ENCODE measurements at regions not wholly inside any gene's neighbourhood (a gene's known extent, or its start where the extent isn't known, plus 50 kb on each side); places are given as distances from the start of the nearest gene placed in this dataset.
"Not testable (repeated sequence)": the region's sequence is repeated elsewhere in the genome, so short reads cannot be mapped to it uniquely, and the experiment has no call there.

DNA sequence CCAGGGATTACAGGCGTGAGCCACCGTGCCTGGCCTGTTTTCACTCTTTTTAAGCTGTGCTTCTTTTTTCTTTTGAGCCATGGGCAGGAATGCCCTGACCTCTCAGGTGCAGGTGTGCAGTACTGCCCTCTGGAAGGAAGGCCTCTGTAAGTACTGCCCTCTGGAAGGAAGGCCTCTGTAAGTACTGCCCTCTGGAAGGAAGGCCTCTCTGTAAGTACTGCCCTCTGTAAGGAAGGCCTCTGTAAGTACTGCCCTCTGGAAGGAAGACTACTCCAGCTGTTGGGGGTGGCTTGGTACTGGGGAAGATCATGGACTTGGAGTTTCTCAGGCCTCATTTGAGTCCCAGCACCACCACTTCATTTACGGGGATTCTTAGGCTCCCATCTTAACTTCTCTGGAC lies 248.5 kb upstream of the ID2 start:
- no peak for DNase-seq

DNA sequence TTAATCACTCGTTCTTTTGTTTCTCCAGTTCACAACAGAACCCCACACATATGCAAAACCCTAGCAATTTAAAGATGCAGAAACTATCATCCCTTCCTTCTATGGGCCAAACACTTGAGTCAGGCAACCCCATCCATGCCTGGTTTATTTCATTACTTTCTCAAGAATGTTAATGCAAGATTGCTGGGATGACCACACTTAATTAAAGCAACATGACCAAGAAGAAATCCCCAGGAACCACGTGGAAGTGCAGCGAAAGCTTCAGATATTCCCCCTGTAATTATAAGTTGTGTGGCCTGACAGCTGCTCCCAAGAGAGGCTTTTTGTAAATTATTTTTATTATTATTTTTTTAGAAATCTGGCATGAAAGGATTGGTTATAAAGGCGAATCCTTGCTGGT lies 246.2 kb upstream of the ID2 start:
- DNase-seq, result no peak

DNA sequence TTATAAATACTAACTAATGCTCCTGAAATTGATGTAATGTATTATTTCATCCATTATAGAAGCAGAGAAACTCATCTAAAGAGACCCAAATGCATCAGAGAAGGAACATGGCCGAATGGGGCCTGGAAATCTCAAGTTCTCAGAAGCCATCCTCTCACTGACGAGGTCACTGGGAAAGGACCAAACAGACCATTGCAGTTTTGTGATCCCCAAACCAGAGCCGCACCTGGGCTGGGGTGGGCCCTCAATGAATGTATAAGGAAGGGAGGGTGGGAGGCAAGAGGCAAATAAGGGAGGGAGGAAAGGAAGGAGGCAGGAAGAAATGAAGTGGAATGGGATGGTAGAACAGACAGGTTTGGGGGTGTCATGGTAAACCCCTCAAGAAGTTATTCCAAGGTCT lies 245.3 kb upstream of the ID2 start:
- DNase-seq, result no peak

DNA sequence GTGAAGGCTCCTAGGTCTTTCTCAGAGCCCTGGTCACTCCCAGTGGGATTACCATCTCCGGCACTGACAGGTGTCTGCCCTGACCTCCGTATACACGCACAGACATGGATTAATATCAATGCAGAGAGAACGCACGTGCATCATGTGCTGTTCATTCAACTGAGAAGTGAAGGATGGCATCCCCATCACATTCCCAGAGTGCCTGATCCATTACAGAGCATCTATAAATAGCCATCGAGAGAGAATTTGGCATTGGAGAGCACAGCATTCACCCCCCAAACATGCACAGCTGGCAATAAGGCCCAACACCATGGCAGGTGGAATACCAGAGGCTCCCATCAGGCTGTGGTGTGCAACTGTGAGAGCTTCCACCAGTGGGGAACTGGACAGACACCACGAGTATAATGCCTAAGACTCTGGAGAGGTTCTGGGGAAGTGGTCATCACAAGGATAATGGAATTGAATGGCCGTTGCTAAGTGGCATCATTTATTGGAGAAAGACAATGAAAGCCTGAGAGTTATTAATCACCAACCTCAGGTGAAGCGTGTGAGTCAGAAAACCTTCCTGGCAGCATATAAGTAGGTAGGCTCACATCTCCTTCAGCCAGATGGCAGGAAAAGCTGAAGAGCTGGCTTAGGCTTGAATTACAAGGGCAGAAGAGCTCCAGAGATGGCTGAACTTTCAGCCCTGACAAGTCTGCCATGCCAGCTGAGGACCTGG lies 244.5 kb upstream of the ID2 start:
- DNase-seq, result no peak

DNA sequence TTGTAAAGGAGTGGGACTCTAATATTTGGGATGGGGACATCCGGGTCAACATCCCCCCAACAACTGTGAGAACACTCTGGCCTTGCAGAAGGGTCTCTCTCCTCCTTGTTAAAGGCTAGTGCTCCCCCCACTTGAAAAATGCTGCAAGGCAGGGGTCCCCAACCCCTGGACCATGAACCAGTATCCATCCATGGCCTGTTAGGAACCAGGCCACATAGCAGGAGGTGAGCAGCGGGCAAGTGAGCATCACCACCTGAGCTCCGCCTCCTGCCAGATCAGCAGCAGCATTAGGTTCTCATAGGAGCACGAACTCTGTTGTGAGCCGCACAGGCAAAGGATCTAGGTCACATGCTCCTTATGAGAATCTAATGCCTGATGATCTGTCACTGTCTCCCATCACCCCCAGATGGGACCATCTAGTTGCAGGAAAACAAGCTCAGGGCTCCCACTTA lies 243.9 kb upstream of the ID2 start:
- no peak for DNase-seq

DNA sequence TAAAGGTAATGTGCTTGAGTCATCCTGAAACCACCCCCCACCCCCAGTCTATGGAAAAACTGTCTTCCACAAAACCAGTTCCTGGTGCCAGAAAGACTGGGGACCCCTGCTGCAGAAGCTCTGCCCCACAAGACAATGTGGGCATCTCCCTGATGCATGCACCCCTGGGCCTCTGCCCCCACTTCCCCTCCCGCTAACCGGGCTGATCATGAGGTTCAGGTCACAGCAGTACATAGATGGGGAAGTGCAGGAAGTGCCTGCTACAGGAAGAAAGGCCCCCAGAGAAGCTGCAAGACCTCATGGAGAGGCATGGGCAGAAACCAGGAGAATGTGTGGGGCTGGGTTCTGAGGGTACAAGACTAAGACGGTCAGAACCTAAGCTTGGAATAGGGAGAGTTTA lies 243.4 kb upstream of the ID2 start:
- no peak for DNase-seq

DNA sequence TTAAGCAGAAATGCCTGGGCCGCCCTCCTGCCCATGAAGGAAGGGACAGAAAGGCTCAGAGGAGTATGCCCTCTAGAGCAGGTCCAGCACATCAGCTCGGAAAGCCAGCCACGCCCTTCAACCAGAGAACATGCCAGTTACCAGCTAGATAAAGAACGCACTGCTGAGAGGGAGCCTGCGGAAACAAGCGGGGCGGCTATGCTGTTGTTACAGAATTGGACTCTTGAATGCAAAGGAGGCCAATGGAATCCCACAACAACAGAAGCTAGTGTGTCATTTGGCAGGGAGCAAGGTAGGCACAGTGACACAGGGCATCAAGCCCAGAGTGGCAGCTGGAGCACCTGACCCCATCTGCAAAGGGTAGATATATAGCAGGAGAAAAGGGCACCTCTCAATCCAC lies 242.9 kb upstream of the ID2 start:
- no peak for DNase-seq

DNA sequence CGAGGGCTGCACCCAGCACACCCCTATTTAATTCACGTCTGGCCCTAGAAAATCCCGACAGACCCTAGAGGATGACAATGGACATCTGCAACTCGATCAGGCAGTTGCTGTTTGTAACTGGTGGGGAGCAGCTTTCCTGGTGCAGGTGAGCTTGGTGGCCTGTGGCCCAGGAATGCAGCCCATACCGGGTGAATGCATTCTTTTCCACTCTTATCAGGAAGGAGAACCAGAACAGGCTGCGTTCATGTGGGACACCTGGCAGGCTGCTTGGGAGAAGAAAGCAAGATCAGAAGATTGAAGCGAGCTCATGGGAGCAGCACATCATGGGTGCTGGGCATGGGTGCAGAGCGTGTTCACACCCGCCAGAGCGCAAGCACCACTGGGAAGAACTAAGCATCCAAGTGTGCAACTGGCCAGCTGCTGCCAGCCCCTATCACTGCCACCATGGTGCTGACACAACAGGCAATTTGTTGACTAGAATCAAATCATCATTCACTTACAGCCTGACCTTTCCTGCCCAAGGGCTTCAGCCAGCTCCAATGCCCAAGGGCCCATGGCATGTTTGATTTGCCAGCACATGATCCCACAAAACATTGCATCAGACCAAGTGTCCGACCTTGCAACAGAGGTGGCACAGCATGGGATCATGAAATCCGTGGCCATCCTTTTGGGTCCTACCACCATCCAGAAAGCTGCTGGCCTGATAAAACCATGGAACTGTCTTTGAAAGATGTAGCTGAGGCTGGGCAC lies 241.7 kb upstream of the ID2 start:
- no peak for DNase-seq

DNA sequence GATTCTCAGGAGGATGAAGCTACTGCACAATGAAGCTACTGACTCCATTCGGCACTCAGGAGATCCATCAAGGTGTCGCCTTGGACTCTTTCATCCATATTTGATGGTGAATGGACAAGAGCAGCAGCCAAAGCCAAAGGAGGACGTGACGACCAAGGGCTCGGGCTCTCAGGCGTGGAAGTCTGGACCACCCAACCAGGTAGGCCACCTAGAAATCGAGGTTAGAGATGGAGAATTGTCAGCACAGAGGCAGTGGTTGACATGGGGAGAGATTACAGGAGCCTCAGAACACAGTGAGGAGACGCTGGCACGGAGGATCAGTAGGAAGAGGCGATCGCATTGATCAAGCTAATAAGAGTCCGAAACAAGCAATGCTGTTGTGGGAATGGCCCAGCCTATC lies 240.5 kb upstream of the ID2 start:
- DNase-seq, result no peak

DNA sequence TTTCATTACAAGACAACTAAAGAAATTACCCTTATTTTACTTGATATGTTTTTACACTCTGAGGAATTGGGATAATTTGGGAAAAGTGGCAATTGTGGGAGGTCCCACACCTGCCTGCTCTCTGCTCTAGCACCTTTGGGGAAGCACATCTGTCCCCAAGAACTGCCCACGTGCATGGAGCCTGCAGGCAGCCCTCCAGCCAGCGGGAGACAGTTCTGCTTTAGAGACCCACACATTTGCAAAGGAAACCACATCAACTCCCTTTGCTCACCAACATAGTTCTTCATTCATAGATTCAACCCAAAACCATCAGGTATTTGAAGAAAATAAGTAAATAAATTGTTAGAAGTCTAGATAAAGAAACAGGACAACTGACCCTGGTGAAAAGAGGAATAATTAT lies 239.9 kb upstream of the ID2 start:
- no peak for DNase-seq

DNA sequence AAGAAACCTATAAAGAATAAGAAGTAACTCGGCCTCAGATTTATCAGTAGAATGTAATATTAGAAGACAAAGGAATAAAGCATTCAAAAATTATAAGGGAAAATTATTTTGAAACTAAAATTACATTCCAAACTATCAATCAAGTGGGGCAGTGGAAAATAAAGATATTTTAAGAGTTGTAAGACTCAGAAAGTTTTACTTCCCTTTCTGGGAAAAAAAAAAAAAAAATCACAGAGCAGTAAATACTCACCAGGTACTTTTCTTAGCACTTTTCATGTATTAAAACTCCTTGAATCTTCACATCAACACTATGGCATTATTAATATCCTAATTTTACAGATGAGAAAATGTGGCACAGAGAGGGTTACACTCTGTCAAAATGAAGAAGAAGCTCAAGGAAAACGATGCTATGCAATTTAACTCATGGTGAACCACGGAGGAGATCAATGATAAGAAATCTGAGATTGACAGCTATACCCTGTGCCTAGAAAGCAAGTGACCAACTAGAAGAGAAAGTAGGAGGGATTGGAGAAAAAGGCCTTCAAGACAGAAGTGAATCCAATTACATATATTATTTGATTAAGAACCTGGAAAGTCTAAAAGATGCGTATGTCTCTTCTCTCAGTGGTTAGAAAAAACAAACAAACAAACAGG lies 238.9 kb upstream of the ID2 start:
- DNase-seq, result no peak

DNA sequence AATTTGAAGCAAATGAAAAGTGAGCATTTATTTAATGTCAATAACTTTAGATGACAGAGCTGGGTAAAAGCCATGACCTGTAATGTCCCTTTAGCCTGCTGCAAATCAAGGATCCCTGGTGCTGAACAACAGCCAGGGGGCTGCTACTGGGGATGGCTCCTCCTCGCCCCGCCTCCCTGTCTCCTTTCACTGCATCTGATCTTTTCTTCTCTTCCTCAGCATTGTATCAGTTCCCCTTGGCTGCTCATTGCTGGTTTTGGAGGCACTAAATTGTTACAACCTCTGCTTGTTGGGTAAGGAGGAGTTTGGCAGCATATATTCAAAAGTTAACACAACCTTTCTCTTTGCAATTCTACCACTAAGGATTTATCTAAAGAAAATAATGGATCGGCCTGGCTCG lies 236.3 kb upstream of the ID2 start:
- DNase-seq, result no peak

DNA sequence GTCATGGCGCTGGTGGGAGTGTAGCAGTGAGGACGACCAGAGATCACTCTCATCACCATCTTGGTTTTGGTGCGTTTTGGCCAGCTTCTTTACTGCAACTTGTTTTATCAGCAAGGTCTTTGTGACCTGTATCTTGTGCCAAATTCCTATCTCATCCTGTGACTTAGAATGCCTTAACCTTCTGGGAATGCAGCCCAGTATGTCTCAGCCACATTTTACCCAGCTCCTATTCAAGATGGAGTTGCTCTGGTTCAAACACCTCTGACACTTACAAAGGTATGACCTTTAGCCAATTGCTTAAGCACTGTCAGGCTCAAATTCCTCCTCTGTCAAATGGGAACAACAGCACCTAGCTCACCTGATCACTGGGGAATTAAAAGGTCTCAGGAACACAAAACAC lies 235.1 kb upstream of the ID2 start:
- not testable (repeated sequence) for DNase-seq

DNA sequence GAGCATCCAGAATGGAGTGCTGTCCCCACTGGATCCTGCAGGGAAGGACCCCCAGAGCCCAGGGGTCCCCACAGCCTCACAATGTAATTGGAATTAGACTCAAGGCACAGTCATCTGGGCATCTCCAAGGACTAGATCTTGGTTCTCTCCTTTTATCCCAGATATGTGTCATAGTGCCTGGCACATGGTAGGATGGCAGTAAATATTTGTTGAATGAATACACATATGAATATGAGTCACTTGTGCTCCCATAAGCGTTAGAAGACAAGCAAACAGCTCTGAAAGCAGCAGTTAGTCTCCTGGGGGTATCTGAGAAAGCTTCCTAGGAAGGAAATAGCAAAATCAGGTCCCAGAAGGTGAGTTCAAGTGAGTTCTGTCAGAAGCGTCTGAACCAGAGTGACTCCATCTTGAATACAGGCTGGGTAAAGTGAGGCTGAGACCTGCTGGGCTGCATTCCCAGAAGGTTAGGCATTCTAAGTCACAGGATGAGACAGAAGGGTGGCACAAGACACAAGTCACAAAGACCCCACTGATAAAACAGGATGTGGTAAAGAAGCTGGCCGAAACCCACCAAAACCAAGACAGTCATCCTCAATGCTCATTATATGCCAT lies 234.1 kb upstream of the ID2 start:
- no peak for DNase-seq

DNA sequence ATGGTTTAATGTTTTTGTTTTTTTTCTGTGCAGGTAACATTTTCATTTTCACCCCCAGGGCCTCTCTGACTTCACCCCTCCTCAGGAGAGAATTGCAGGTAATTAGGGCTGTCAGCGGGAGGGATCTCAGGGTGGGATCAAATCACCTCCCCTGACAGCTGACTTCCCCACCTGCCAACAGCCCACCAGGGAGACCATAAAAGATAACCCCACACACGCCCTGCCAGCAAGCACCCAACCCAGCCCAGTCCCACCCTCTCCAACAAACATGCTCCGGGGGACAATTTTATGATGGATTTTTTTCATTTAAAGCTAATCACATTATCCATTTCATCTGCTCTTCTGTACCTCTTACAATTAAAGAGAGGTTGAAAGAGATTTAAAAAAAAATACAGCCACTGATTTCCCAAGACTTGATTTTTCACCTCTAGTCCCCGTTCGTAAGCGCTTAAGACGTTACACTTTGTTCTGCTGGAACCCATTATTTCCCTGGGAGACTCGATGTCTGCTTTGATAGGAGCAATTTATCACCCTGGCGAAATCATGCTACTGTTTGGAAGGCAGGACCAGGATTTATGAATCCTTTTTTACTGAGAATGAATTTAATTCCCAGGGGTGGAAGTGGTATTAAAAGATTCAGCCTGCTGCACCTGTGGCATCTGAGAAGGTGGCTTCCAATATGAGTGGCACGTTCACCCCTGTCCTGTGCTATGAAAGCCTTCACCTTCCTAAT lies 232.9 kb upstream of the ID2 start:
- DNase-seq, result peak; percentile 7

DNA sequence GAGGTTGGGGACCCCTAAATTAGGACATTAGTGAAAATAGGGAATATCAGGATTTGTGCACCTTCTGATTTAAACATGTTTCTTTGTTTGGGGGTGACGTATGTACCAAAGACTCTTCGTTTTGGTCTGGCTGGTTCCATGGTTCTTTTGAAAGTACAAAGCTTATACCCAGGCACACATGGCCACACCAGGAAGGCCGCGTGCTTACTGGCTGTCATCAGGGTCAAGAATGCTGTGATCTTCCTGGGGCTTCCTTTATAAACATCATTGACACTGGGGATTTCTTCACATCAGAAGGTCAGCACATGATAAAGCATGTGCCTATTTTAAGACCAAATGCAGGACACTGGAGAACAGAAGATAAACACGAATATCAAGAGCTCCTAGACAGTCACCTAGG lies 230.6 kb upstream of the ID2 start:
- DNase-seq, result no peak

DNA sequence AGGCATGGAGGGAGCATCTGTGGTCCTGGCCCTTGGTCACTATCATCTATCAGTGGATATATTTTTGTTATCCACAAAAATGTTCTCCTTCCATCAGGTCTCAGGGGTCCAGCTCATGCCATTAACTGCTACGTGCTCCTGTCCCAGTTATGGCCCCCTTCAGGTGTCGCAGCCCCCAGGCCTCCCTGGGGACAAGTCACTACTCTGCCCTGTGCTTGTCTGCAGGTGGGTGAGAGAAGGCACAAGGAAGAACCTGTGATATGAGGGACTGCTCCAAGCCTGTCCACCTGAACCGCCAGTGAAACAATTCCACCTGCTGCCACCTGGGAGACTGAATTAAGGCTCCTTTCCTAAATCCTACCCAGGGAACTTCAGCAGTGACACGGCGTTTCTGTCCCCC lies 229.6 kb upstream of the ID2 start:
- DNase-seq, result no peak

DNA sequence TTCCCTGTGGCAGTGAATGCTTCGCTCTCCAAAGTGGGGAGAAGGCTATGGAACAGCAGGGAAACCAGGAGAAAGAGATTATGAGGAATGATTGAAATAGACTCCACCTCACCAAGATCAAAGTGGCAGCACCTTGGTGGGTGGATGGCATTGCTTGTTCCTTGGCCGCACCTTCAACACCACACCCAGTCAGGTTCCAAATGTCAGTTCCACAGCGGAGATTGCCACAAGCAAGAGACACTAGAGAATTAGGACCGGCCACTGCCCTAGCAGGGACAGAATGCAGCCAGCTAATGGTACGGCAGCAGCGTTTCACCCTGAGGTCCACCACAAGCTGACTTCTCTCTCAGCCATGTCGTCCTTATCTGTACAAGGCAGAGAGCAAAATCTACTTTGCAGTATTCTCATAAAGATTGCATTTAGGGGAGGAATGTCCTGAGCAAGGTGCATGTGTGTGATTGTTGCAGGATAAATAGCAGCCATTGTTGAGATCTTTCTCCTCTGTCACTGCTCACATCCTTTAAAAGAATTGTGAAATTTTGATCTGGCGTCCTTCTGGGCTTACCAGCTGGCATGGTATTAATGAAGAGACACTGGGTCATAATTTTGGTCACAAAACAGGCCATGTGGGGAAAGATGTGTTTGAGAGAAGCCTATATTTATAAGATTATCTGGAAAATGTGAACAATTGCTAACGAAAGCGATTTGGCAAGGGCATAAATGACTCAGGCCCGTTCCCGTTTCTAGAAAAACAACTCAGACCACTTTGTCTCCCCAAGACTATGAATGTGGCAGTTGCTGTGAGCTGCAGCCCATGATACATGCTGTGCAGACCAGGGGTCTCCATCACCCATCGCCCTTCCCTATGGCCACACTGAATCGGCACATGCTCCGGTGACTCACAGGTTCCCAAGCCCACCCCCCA lies 228.6 kb upstream of the ID2 start:
- DNase-seq, result no peak

DNA sequence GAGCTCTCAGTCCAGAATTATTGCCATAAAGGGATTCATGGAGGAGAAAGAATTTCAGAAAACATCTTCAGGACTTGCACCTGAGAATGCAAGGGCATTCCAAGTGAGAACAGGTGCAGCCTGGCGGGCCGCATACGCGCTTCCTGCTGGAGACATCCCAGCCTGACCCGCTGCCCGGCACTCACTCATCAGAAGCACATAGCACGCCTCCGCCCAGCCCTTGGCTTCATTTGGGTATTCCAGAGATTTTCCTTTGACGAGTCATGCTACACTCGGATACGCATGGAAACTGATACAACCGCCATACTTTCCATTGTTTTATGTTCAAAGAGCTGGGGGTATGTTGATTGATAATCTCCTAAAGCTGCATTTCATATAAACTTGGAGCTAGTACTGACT lies 228.0 kb upstream of the ID2 start:
- no peak for DNase-seq

DNA sequence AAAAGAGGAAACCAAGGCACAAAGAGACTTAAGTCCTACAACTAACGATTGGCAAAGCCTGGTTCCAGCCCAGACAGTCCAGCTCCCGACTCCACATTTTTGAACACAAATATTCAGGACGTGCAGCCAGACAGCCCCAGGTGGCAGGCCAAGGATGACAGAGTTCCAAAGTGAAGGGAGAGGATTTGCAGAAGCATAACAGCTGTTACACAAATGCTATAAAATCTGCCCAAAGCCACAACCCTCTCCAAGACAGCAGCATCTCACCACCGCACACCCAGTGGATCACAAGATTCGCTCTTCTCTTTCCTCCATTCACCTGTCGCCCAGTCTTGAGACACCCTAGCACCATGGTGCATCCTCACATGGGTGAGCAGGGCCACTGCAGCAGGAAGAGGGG lies 227.1 kb upstream of the ID2 start:
- DNase-seq, result peak; percentile 15

DNA sequence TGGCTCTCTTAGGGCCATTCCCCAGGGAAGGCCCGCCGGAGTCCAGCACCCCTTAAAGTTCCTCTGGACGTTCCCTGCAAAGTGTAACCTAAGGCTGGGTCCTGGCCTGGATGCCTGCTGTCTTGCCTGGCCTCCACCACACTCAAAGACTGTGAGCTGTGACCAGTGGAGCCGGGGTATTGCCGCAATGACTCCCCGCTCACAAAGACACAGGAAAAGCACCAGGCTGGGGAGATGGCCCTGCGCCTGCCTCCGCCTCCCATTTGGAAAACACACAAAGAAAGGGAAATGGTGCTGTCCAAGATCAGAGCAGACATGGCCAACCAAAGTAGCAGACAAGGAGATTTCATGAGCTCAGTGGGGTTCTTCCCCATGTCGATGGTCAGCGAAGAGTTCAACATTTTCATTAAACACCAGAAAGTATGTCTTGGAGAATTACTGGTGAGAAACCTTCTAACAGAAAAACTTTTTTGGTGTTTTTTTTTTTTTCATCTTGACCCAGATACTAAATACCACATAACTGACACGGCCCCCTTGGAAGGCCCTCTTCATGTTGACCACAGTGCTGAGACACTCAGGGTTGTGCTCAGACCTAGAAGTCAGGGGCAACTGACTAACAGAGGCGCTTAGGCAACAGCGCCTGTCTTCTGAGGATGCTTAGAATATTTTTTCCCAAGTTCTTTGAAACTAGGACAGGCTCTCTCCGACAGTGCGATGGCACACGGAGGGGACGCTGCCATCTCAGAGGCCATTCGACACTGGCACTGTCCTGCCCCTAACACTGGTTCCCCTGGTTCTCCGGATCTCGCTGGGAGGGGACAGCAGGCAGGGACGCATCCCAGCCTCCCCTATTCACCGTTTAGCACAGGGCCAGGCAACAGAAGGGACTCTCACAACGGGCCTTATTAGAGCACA lies 226.4 kb upstream of the ID2 start:
- DNase-seq, result no peak

All from NCI-H82 (cell line).